ENCODE measurements at regions not wholly inside any gene's neighbourhood (a gene's known extent, or its start where the extent isn't known, plus 50 kb on each side); places are given as distances from the start of the nearest gene placed in this dataset.

- no peak for TF ChIP-seq ZNF148 (tag by site-specific recombination; IDR thresholded peaks at IDR 0.05; ENCODE audit: borderline replicate concordance)
Measured at GRCh38 chr15:88399021-88399685, 68.0 kb downstream of the MRPL46 start (continued).

GRCh38 chr15:88398011-88398410, 69.2 kb downstream of the MRPL46 start:
- ChIA-PET POLR2A (no interaction called here), CTCF (interaction anchor here (0.6 to 0.8 kb wide), 2 partner anchors 12 to 52 kb away, joined by 3 read pairs; no protein-coding TSS in a partner anchor)
- Histone ChIP-seq H3K4me3 (ENCODE audit: low read depth, low read length) (no peak overlapping the region), H3K9me3 (ENCODE audit: control insufficient read depth, insufficient read depth, low read depth, low read length) (no peaks in the 10 kb centered on the region), H3K27ac (ENCODE audit: extremely low read depth, low read depth, low read length) (no peak overlapping the region), H3K4me1 (ENCODE audit: control insufficient read depth, insufficient read depth, low read length) (peaks cover 7% of the 10 kb centered on the region; the same call in 1 of the 2 replicates), H3K36me3 (ENCODE audit: control insufficient read depth in 2 of 2, insufficient read depth in 1 of 2, low read length in 2 of 2) (no peaks in the 10 kb centered on the region)
- TF ChIP-seq ZNF677 (tag by site-specific recombination; IDR thresholded peaks at IDR 0.05) (no peak), ZNF580 (tag by site-specific recombination; IDR thresholded peaks at IDR 0.05) (no peak), ZNF433 (tag by site-specific recombination; IDR thresholded peaks at IDR 0.05; ENCODE audit: low read depth) (no peak), ZNF211 (tag by site-specific recombination; IDR thresholded peaks at IDR 0.05; ENCODE audit: low read depth) (no peak), KLF10 (tag by site-specific recombination; IDR thresholded peaks at IDR 0.05) (no peak), ZNF701 (tag by site-specific recombination; IDR thresholded peaks at IDR 0.05) (no peak), ZNF239 (tag by site-specific recombination; IDR thresholded peaks at IDR 0.05) (no peak), KLF17 (tag by site-specific recombination; IDR thresholded peaks at IDR 0.05) (no peak), ZBTB7A (tag by site-specific recombination; IDR thresholded peaks at IDR 0.05; ENCODE audit: low read depth) (no peak), BCL6B (tag by site-specific recombination; IDR thresholded peaks at IDR 0.05) (no peak), ZNF843 (tag by site-specific recombination; IDR thresholded peaks at IDR 0.05) (no peak), ZNF157 (tag by site-specific recombination; IDR thresholded peaks at IDR 0.05) (no peak), ZNF626 (tag by site-specific recombination; IDR thresholded peaks at IDR 0.05) (no peak), KLF8 (tag by site-specific recombination; IDR thresholded peaks at IDR 0.05) (no peak), RBAK (tag by site-specific recombination; IDR thresholded peaks at IDR 0.05) (no peak), ZFP3 (tag by site-specific recombination; IDR thresholded peaks at IDR 0.05; ENCODE audit: low read depth) (no peak), ZNF366 (tag by site-specific recombination; conservative IDR thresholded peaks at IDR 0.05) (no peak), ZNF544 (tag by site-specific recombination; IDR thresholded peaks at IDR 0.05) (no peak), ZNF426 (tag by site-specific recombination; IDR thresholded peaks at IDR 0.05) (no peak), YY1 (tag by site-specific recombination; IDR thresholded peaks at IDR 0.05) (no peak)

Measured in HEK293 (cell line).